ENCODE measurements at regions not wholly inside any gene's neighbourhood (a gene's known extent, or its start where the extent isn't known, plus 50 kb on each side); places are given as distances from the start of the nearest gene placed in this dataset.

DNA sequence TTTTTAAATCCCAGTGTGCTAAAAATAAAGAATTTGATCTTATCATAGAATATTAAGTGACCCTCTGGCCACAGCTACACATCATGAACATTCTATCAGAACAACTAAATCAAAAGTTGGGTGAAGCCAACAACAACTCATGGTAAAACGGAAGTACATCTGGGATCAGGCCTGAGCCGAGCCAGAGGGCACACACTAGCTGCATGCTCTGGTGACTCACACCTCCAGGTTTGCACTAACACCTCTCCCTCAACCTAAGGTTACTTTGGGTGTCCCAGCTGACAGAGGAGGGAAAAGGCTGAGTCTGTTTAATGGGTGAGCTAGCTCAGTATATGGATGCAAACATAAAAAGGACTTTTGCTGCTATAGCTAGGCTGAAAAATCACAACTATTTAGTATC lies 281.6 kb downstream of the HGF start:
- Histone ChIP-seq H3K79me2 (ENCODE audit: insufficient read depth, low read length) (no peaks in the 10 kb centered on the region), H3K4me1 (ENCODE audit: insufficient read depth, low read length) (peaks cover 9% of the 10 kb centered on the region), H3K27ac (ENCODE audit: low read depth, low read length) (no peak overlapping the region), H3K4me3 (ENCODE audit: insufficient read depth, low read length) (no peak overlapping the region), H4K20me1 (ENCODE audit: insufficient read depth, low read length) (no peaks in the 10 kb centered on the region), H3K4me2 (ENCODE audit: insufficient read depth, low read length) (no peak overlapping the region), H3K36me3 (ENCODE audit: insufficient read depth, low read length) (no peaks in the 10 kb centered on the region), H3K27me3 (ENCODE audit: insufficient read depth, low read length) (no peaks in the 10 kb centered on the region), H3K9me3 (ENCODE audit: low read depth, low read length) (no peaks in the 10 kb centered on the region), H2AFZ (ENCODE audit: low read length) (peak overlapping the region; percentile 0)
- TF ChIP-seq, protein P1, sequence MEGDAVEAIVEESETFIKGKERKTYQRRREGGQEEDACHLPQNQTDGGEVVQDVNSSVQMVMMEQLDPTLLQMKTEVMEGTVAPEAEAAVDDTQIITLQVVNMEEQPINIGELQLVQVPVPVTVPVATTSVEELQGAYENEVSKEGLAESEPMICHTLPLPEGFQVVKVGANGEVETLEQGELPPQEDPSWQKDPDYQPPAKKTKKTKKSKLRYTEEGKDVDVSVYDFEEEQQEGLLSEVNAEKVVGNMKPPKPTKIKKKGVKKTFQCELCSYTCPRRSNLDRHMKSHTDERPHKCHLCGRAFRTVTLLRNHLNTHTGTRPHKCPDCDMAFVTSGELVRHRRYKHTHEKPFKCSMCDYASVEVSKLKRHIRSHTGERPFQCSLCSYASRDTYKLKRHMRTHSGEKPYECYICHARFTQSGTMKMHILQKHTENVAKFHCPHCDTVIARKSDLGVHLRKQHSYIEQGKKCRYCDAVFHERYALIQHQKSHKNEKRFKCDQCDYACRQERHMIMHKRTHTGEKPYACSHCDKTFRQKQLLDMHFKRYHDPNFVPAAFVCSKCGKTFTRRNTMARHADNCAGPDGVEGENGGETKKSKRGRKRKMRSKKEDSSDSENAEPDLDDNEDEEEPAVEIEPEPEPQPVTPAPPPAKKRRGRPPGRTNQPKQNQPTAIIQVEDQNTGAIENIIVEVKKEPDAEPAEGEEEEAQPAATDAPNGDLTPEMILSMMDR (IDR thresholded peaks at IDR 0.05; ENCODE audit: extremely low read depth, low read depth, low read length): no peak
- no peak for DNase-seq (ENCODE audit: insufficient read length, low spot score, missing footprints)

DNA sequence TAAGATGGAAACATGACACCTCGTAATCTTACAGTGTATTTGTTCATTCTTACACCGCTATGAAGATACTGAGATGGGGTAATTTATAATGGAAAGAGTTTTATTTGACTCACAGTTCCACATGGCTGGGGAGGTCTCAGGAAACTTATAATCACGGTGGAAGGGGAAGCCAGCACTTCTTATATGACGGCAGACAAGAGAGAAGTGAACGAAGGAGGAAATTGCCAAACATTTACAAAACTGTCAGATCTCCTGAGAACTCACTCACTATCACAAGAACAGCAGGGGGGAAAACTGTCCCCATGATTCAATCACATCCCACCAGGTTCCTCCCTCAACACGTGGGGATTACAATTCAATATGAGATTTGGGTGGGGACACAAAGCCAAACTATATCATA lies 282.3 kb downstream of the HGF start:
- TF ChIP-seq, protein P1 (IDR thresholded peaks at IDR 0.05; ENCODE audit: extremely low read depth, low read depth, low read length): no peak
- no peak overlapping the region for H2AFZ ChIP-seq (ENCODE audit: low read length)
- H3K36me3 ChIP-seq (ENCODE audit: insufficient read depth, low read length): no peaks in the 10 kb centered on the region
- H3K4me1 ChIP-seq (ENCODE audit: insufficient read depth, low read length): peaks cover 9% of the 10 kb centered on the region
- H3K9me3 ChIP-seq (ENCODE audit: low read depth, low read length): no peaks in the 10 kb centered on the region
- DNase-seq (ENCODE audit: insufficient read length, low spot score, missing footprints): no peak
- H3K27me3 ChIP-seq (ENCODE audit: insufficient read depth, low read length): no peaks in the 10 kb centered on the region
- no peaks in the 10 kb centered on the region for H4K20me1 ChIP-seq (ENCODE audit: insufficient read depth, low read length)
- H3K4me2 ChIP-seq (ENCODE audit: insufficient read depth, low read length): no peak overlapping the region
- H3K79me2 ChIP-seq (ENCODE audit: insufficient read depth, low read length): no peaks in the 10 kb centered on the region
- H3K4me3 ChIP-seq (ENCODE audit: insufficient read depth, low read length): no peak overlapping the region
- H3K27ac ChIP-seq (ENCODE audit: low read depth, low read length): no peak overlapping the region

DNA sequence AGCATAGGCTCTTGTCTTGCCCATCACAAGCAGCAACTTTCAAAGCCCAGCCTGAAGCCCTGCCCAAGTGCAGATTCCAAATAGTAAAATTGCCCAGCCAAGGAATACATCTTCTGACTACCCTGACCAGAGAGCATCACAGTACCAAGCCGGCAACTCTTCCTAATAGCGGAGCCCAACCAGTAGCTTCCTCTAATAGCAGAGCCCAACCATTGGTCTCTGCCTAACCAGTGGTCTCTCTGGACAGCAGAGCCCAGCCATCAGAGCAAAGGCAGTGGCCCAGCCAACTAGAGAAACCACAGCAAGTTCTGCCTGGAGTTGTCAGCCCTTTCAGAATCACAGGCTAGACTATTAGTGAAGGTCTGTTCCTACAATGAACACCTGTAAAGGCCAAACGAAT lies 285.6 kb downstream of the HGF start:
- Histone ChIP-seq H2AFZ (ENCODE audit: low read length) (peak overlapping the region; percentile 26), H3K36me3 (ENCODE audit: insufficient read depth, low read length) (no peaks in the 10 kb centered on the region), H3K4me3 (ENCODE audit: insufficient read depth, low read length) (no peak overlapping the region), H3K79me2 (ENCODE audit: insufficient read depth, low read length) (no peaks in the 10 kb centered on the region), H3K27me3 (ENCODE audit: insufficient read depth, low read length) (no peaks in the 10 kb centered on the region), H3K9me3 (ENCODE audit: low read depth, low read length) (no peaks in the 10 kb centered on the region), H4K20me1 (ENCODE audit: insufficient read depth, low read length) (no peaks in the 10 kb centered on the region), H3K27ac (ENCODE audit: low read depth, low read length) (no peak overlapping the region), H3K4me1 (ENCODE audit: insufficient read depth, low read length) (peaks cover 9% of the 10 kb centered on the region), H3K4me2 (ENCODE audit: insufficient read depth, low read length) (no peak overlapping the region)
- DNase-seq (ENCODE audit: insufficient read length, low spot score, missing footprints): peak; percentile 58
- TF ChIP-seq, protein P1 (IDR thresholded peaks at IDR 0.05; ENCODE audit: extremely low read depth, low read depth, low read length): no peak

DNA sequence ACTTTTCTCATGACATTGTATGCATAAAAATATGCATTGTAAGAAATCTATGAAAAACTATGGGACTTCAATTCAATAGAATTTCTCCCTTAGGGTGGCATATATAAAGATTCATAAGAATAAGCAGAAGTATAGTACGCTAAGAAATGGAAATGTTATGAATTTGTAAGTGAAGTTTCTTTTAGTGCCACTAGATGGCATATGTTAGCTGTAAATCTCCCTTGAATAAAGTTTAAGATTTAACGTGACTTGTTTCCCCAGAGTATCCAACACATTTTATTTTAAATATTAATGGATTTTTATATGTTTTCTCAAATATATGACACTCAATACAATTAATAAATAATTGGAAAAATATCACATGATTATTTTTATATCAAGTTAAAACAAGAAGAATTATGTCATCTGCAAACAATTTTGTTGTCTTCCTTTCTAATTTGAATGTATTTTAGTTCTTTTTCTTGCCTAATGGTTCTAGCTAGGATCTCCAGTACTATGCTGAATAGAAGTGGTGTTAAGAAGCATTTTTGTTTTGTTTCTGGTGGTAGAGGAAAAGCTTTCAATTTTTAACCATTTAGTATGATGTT lies 287.2 kb downstream of the HGF start:
- TF ChIP-seq, protein P1 (IDR thresholded peaks at IDR 0.05; ENCODE audit: extremely low read depth, low read depth, low read length): peak; percentile 62
- H3K9me3 ChIP-seq (ENCODE audit: low read depth, low read length): no peaks in the 10 kb centered on the region
- no peak overlapping the region for H3K4me3 ChIP-seq (ENCODE audit: insufficient read depth, low read length)
- no peaks in the 10 kb centered on the region for H3K36me3 ChIP-seq (ENCODE audit: insufficient read depth, low read length)
- no peaks in the 10 kb centered on the region for H4K20me1 ChIP-seq (ENCODE audit: insufficient read depth, low read length)
- H3K27me3 ChIP-seq (ENCODE audit: insufficient read depth, low read length): no peaks in the 10 kb centered on the region
- H3K4me1 ChIP-seq (ENCODE audit: insufficient read depth, low read length): peaks cover 9% of the 10 kb centered on the region
- no peaks in the 10 kb centered on the region for H3K79me2 ChIP-seq (ENCODE audit: insufficient read depth, low read length)
- no peak overlapping the region for H3K27ac ChIP-seq (ENCODE audit: low read depth, low read length)
- no peak overlapping the region for H2AFZ ChIP-seq (ENCODE audit: low read length)
- no peak overlapping the region for H3K4me2 ChIP-seq (ENCODE audit: insufficient read depth, low read length)
- DNase-seq (ENCODE audit: insufficient read length, low spot score, missing footprints): no peak
